NOMO-1 (cell line): ENCODE measurements at regions not wholly inside any gene's neighbourhood (a gene's known extent, or its start where the extent isn't known, plus 50 kb on each side); places are given as distances from the start of the nearest gene placed in this dataset.

Experiments
- DNase-seq, 2 experiments: peaks; one replicate each; lab custom pipeline; 2025; ENCODE audit not compliant: unreplicated experiment in 2 of 2; lab: John Stamatoyannopoulos, UW

- no peak for DNase-seq
These were observed 649.4 kb upstream of the MGMT start for GRCh38 chr10:128817636-128818035.

GRCh38 chr10:128820663-128821062 lies 646.4 kb upstream of the MGMT start:
- no peak for DNase-seq

- DNase-seq = no peak
These were observed 643.8 kb upstream of the MGMT start for GRCh38 chr10:128823201-128823600.

GRCh38 chr10:128825626-128826025 lies 641.4 kb upstream of the MGMT start:
- no peak for DNase-seq

- no peak for DNase-seq
These were observed 633.4 kb upstream of the MGMT start for GRCh38 chr10:128833671-128834070.

- no peak for DNase-seq
These were observed 631.7 kb upstream of the MGMT start for GRCh38 chr10:128835361-128835760.

- no peak for DNase-seq
These were observed 629.6 kb upstream of the MGMT start for GRCh38 chr10:128837478-128837877.

GRCh38 chr10:128839134-128839533 lies 627.9 kb upstream of the MGMT start:
- DNase-seq = no peak

- DNase-seq = no peak
These were observed 627.3 kb upstream of the MGMT start for GRCh38 chr10:128839701-128840100.

GRCh38 chr10:128843972-128844371 lies 623.1 kb upstream of the MGMT start:
- no peak for DNase-seq

GRCh38 chr10:128846927-128847326 lies 620.1 kb upstream of the MGMT start:
- DNase-seq = no peak

GRCh38 chr10:128848810-128849209 lies 618.2 kb upstream of the MGMT start:
- DNase-seq = no peak

- no peak for DNase-seq
These were observed 616.4 kb upstream of the MGMT start for GRCh38 chr10:128850647-128851046.

- DNase-seq = no peak
These were observed 615.8 kb upstream of the MGMT start for GRCh38 chr10:128851281-128851680.

GRCh38 chr10:128851726-128852125 lies 615.3 kb upstream of the MGMT start:
- no peak for DNase-seq

- DNase-seq = no peak
These were observed 614.6 kb upstream of the MGMT start for GRCh38 chr10:128852449-128852848.

- no peak for DNase-seq
These were observed 614.1 kb upstream of the MGMT start for GRCh38 chr10:128852902-128853301.

- DNase-seq = no peak
These were observed 613.5 kb upstream of the MGMT start for GRCh38 chr10:128853537-128853936.

GRCh38 chr10:128854204-128854603 lies 612.8 kb upstream of the MGMT start:
- DNase-seq = no peak

GRCh38 chr10:128854963-128855362 lies 612.1 kb upstream of the MGMT start:
- DNase-seq = no peak

GRCh38 chr10:128855618-128856428 lies 611.2 kb upstream of the MGMT start:
- no peak for DNase-seq

- peak in 1 of 2 experiments; percentile 5 for DNase-seq
These were observed 607.2 kb upstream of the MGMT start for GRCh38 chr10:128859738-128860386.
